Kidney epithelial cell (primary cell): ENCODE measurements at regions not wholly inside any gene's neighbourhood (a gene's known extent, or its start where the extent isn't known, plus 50 kb on each side); places are given as distances from the start of the nearest gene placed in this dataset.

ENCODE experiments used
- DNase-seq: peaks from one replicate; pipeline ENCODE4 v3.0.0-alpha.2; 2010; ENCODE audit warnings: low read depth
- H3K27me3 ChIP-seq: 2 replicates; pipeline ENCODE4 v1.6.0; 2011; ENCODE audit warnings: low read length; ENCODE audit not compliant: control insufficient read depth, insufficient read depth
- H3K36me3 ChIP-seq: 2 replicates; pipeline ENCODE4 v1.5.1; 2011; ENCODE audit warnings: low read length; ENCODE audit not compliant: control insufficient read depth, insufficient read depth
- H3K4me3 ChIP-seq: 2 replicates; pipeline ENCODE4 v1.5.1; 2011; ENCODE audit warnings: low read depth, mild to moderate bottlenecking, control low read depth, low read length
- TF ChIP-seq, protein P1 (sequence below): IDR thresholded peaks from 2 replicates; pipeline ENCODE4 v1.5.1; 2011; ENCODE audit warnings: mild to moderate bottlenecking, moderate library complexity, low read length, control low read depth, inconsistent platforms; ENCODE audit not compliant: insufficient read depth, poor library complexity, severe bottlenecking

DNA sequence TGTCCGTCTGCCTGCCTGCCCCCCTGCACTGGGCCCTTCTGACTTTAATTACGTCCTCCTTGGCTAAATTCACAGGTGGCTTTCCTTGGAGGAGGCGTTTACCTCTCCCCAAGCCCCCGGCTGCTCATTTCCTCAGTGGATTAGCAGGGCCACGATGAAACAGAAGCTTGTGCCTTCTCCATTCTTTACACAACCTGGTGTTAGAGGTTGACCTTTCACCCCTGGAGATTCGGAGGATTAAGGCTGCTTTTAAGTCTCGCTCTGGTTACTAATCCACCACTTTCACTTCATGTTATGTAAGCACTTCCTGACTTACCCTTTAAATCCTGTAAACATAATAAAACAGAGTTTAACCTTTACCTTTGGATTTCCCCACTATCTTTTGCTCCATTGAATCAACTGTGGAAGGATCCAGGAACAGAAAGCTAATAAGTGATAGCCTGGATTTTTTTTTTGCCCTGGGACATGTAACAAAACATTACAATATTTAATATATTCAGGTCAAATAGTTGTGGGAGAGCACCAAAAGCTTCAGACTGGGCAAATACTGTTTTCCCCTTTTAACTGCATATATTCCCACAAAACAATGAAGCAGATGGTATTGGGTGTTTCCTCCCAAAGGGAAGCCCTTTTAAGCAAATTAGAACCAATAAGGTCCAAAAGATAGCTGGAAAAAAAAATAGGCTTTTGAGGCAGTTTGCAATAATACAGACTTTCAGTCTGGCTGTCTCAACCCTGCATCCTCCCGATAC lies 370.2 kb downstream of the EN1 start:
- TF ChIP-seq, protein P1, sequence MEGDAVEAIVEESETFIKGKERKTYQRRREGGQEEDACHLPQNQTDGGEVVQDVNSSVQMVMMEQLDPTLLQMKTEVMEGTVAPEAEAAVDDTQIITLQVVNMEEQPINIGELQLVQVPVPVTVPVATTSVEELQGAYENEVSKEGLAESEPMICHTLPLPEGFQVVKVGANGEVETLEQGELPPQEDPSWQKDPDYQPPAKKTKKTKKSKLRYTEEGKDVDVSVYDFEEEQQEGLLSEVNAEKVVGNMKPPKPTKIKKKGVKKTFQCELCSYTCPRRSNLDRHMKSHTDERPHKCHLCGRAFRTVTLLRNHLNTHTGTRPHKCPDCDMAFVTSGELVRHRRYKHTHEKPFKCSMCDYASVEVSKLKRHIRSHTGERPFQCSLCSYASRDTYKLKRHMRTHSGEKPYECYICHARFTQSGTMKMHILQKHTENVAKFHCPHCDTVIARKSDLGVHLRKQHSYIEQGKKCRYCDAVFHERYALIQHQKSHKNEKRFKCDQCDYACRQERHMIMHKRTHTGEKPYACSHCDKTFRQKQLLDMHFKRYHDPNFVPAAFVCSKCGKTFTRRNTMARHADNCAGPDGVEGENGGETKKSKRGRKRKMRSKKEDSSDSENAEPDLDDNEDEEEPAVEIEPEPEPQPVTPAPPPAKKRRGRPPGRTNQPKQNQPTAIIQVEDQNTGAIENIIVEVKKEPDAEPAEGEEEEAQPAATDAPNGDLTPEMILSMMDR = no peak
- no peak for DNase-seq
- Histone ChIP-seq H3K4me3 (no peak overlapping the region), H3K27me3 (no peaks in the 10 kb centered on the region), H3K36me3 (no peaks in the 10 kb centered on the region)

DNA sequence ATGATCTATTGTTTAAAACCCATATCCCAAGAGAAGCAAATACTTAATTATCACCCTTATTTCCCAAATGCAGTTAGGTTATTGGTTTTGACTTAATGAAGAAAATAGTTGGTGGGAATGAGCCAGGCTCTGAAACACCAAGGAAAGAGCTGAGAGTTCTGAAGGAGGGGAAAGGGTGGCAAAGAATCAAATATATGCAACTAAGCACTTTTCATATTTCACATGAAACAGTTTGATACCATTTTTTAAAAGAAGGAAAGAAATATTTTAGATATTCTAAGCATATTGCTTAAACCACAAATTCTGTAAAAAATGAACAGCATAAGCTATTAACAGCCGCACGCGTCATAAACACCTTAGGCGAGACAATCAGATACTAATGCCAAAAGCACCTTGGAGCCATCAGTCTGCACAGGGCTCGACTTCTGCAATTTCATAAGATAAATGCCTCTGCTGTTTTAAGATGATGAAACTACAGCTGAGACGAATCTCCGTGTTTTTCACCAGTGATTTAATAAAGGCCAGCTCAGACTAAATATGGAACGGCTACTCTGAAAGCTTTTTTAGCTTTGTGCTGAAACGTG lies 371.7 kb downstream of the EN1 start:
- DNase-seq = no peak
- Histone ChIP-seq H3K27me3 (no peaks in the 10 kb centered on the region), H3K36me3 (no peaks in the 10 kb centered on the region), H3K4me3 (no peak overlapping the region)
- TF ChIP-seq, protein P1 = no peak

DNA sequence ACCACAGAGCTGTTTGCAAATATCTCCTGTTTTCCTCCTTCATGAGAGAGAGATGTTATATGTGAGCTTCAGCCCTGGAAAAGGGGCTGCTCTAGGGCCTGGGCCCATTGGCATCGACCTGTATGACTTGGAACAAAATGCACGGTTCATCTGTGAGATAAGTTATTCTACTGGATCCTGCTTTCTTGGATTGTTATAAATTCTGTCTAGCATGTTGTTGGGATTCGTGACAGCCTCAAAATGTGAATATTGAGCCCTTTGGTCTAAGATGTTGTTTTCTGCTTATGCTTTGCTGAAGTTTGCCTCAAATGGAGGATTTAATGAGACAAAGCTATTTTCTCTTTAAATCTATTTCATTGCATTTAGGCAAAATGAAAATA lies 372.9 kb downstream of the EN1 start:
- DNase-seq = no peak
- H3K36me3 ChIP-seq = no peaks in the 10 kb centered on the region
- no peak overlapping the region for H3K4me3 ChIP-seq
- H3K27me3 ChIP-seq = no peaks in the 10 kb centered on the region
- TF ChIP-seq, protein P1 = no peak

DNA sequence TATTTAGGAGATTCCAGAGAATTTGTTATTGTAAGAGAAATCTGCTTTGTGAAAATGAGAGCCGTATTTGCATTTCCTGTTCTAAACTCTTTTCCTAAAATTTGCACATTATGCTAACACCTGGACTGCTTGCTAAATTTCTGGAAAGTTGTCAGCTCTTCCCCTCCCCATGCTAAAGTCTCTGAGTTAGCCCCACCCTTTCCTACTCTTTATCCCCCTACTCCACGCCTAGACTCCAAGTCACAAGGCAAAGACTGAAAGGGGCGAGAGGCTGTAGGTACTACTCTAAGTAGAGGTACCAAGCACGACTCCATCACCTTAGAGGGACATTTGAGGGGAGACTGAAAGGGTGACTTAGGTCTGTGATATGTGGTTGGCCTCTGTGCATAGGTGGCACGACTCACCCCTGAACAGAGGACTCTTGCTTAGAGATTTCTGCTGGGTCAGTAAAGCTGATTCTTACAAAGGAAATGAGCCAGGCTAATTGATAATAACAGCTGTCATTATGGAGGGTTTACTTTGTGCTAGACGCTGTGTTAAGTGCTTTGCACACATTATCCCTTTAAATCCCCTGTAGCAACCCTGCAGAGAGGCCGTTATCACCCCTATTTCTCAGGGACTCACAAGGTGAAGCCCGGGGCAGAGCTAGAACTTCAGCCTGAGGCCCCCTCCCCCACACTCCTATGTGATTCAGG lies 373.5 kb downstream of the EN1 start:
- H3K36me3 ChIP-seq = no peaks in the 10 kb centered on the region
- DNase-seq = no peak
- H3K4me3 ChIP-seq = no peak overlapping the region
- peaks cover 2% of the 10 kb centered on the region for H3K27me3 ChIP-seq
- TF ChIP-seq, protein P1 = no peak

DNA sequence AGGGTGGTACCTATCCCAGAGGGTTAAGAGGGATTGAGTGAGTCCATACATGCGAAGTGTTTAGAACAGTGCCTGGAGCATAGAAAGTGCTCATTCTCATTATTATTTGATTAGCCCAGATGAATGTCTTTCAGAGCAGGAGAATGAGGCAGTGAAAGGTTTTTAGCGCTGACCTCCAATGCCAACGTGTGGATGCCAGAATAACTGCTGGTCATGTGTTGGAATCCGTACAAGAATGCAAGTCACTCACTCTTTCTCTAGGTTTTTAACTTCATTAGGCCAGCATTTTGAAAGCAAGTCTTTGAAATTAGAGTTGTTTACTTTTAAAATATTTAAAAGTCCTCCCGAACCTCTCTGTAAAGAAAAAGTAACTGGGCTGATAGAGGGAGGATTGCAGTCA lies 374.2 kb downstream of the EN1 start:
- Histone ChIP-seq H3K4me3 (no peak overlapping the region), H3K36me3 (no peaks in the 10 kb centered on the region), H3K27me3 (peaks cover 2% of the 10 kb centered on the region)
- TF ChIP-seq, protein P1 = no peak
- no peak for DNase-seq
